ENCODE measurements at regions not wholly inside any gene's neighbourhood (a gene's known extent, or its start where the extent isn't known, plus 50 kb on each side); places are given as distances from the start of the nearest gene placed in this dataset.

DNA sequence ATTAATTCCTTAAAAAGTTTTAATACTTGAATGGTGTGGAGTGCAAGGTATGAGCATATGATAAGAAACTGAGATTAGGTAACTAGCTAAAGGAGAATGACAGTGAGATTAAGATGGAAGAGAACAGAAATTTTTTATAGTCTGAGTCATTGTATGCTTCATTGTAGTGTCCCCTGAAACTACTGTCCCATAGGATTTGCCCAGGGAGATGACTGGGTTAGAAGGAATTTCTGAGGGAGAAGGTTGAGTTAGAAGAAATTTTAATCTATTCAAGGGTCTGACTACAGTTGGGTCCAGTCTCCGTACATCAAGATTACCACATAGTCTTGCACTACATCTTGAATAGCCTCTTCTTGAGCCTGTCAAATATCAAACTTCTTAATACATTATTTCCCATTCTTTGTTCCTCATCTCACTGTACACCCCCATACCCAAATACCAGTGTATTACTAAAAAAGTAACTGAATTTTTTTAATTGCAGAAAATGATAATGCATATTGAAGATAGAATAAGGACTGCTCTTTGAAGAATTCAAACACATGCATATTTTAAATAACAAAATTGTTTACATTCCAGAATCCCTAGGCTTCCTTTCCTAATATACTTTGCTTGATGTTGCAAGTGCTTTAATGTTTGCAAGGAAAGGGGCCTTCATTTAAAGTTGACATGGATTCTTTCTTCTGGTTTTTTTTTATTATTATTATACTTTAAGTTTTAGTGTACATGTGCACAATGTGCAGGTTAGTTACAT is 314.3 kb upstream of the COL3A1 start:
- H3K4me1 ChIP-seq (ENCODE audit: control insufficient read depth, insufficient read depth, low read length) = no peaks in the 10 kb centered on the region
- no peaks in the 10 kb centered on the region for H3K9me3 ChIP-seq (ENCODE audit: control insufficient read depth, insufficient read depth, low read depth, low read length)
- no peak overlapping the region for H3K27ac ChIP-seq (ENCODE audit: extremely low read depth, low read depth, low read length)
- no peak overlapping the region for H3K4me3 ChIP-seq (ENCODE audit: low read depth, low read length)
- CTCF ChIA-PET = no interaction called here
- TF ChIP-seq ZNF239 (tag by site-specific recombination; IDR thresholded peaks at IDR 0.05) = no peak
- TF ChIP-seq ZNF768 (tag by site-specific recombination; IDR thresholded peaks at IDR 0.05) = no peak
- TF ChIP-seq, protein P1, sequence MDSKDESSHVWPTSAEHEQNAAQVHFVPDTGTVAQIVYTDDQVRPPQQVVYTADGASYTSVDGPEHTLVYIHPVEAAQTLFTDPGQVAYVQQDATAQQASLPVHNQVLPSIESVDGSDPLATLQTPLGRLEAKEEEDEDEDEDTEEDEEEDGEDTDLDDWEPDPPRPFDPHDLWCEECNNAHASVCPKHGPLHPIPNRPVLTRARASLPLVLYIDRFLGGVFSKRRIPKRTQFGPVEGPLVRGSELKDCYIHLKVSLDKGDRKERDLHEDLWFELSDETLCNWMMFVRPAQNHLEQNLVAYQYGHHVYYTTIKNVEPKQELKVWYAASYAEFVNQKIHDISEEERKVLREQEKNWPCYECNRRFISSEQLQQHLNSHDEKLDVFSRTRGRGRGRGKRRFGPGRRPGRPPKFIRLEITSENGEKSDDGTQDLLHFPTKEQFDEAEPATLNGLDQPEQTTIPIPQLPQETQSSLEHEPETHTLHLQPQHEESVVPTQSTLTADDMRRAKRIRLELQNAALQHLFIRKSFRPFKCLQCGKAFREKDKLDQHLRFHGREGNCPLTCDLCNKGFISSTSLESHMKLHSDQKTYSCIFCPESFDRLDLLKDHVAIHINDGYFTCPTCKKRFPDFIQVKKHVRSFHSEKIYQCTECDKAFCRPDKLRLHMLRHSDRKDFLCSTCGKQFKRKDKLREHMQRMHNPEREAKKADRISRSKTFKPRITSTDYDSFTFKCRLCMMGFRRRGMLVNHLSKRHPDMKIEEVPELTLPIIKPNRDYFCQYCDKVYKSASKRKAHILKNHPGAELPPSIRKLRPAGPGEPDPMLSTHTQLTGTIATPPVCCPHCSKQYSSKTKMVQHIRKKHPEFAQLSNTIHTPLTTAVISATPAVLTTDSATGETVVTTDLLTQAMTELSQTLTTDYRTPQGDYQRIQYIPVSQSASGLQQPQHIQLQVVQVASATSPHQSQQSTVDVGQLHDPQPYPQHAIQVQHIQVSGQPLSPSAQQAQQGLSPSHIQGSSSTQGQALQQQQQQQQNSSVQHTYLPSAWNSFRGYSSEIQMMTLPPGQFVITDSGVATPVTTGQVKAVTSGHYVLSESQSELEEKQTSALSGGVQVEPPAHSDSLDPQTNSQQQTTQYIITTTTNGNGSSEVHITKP (tag by site-specific recombination; IDR thresholded peaks at IDR 0.05) = no peak
- TF ChIP-seq, protein P2, sequence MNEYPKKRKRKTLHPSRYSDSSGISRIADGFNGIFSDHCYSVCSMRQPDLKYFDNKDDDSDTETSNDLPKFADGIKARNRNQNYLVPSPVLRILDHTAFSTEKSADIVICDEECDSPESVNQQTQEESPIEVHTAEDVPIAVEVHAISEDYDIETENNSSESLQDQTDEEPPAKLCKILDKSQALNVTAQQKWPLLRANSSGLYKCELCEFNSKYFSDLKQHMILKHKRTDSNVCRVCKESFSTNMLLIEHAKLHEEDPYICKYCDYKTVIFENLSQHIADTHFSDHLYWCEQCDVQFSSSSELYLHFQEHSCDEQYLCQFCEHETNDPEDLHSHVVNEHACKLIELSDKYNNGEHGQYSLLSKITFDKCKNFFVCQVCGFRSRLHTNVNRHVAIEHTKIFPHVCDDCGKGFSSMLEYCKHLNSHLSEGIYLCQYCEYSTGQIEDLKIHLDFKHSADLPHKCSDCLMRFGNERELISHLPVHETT (tag by site-specific recombination; IDR thresholded peaks at IDR 0.05) = no peak
- TF ChIP-seq ZNF404 (tag by site-specific recombination; IDR thresholded peaks at IDR 0.05) = no peak
- no peak for TF ChIP-seq ZXDB (tag by site-specific recombination; IDR thresholded peaks at IDR 0.05)
- no peak for TF ChIP-seq ZNF211 (tag by site-specific recombination; IDR thresholded peaks at IDR 0.05; ENCODE audit: low read depth)
- TF ChIP-seq KLF1 (tag by site-specific recombination; IDR thresholded peaks at IDR 0.05) = no peak
- TF ChIP-seq ZNF623 (tag by site-specific recombination; IDR thresholded peaks at IDR 0.05) = no peak
- TF ChIP-seq ZNF664 (tag by site-specific recombination; IDR thresholded peaks at IDR 0.05) = no peak
- no peak for TF ChIP-seq ZBTB8A (tag by site-specific recombination; IDR thresholded peaks at IDR 0.05)
- no peak for TF ChIP-seq ZNF654 (tag by site-specific recombination; IDR thresholded peaks at IDR 0.05; ENCODE audit: low read depth)
- TF ChIP-seq ZNF433 (tag by site-specific recombination; IDR thresholded peaks at IDR 0.05; ENCODE audit: low read depth) = no peak
- no peaks in the 10 kb centered on the region for H3K36me3 ChIP-seq (ENCODE audit: control insufficient read depth in 2 of 2, insufficient read depth in 1 of 2, low read length in 2 of 2)
- POLR2A ChIA-PET = no interaction called here

DNA sequence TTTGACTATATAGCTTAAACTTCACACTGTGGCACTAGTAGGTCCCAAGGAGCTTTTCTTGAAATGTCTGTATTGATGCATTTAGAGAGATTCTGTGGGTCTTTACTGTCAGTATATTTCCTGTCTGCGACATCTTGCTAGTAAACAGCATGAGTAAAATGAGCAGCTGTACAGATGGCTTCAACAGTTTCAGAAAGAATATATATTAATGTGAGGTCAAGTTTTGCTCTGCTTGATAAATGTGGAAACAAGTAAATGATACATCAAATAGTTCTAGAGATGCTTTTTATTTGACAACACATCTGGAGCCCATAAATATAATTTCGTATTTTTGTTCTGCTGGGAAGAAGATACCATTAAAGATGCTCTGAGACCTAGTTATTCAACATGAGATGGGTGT is 310.9 kb upstream of the COL3A1 start:
- ChIA-PET POLR2A (no interaction called here), CTCF (no interaction called here)
- Histone ChIP-seq H3K9me3 (ENCODE audit: control insufficient read depth, insufficient read depth, low read depth, low read length) (no peaks in the 10 kb centered on the region), H3K27ac (ENCODE audit: extremely low read depth, low read depth, low read length) (no peak overlapping the region), H3K4me3 (ENCODE audit: low read depth, low read length) (no peak overlapping the region), H3K36me3 (ENCODE audit: control insufficient read depth in 2 of 2, insufficient read depth in 1 of 2, low read length in 2 of 2) (no peaks in the 10 kb centered on the region), H3K4me1 (ENCODE audit: control insufficient read depth, insufficient read depth, low read length) (no peaks in the 10 kb centered on the region)
- no peak for TF ChIP-seq ZNF529 (tag by site-specific recombination; IDR thresholded peaks at IDR 0.05; ENCODE audit: insufficient replicate concordance)
- no peak for TF ChIP-seq ZXDB (tag by site-specific recombination; IDR thresholded peaks at IDR 0.05)
- TF ChIP-seq, protein P3, sequence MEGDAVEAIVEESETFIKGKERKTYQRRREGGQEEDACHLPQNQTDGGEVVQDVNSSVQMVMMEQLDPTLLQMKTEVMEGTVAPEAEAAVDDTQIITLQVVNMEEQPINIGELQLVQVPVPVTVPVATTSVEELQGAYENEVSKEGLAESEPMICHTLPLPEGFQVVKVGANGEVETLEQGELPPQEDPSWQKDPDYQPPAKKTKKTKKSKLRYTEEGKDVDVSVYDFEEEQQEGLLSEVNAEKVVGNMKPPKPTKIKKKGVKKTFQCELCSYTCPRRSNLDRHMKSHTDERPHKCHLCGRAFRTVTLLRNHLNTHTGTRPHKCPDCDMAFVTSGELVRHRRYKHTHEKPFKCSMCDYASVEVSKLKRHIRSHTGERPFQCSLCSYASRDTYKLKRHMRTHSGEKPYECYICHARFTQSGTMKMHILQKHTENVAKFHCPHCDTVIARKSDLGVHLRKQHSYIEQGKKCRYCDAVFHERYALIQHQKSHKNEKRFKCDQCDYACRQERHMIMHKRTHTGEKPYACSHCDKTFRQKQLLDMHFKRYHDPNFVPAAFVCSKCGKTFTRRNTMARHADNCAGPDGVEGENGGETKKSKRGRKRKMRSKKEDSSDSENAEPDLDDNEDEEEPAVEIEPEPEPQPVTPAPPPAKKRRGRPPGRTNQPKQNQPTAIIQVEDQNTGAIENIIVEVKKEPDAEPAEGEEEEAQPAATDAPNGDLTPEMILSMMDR (tag by site-specific recombination; IDR thresholded peaks at IDR 0.05) = no peak
- TF ChIP-seq ZNF670 (tag by site-specific recombination; IDR thresholded peaks at IDR 0.05; ENCODE audit: low read depth) = no peak
- TF ChIP-seq, protein P4, sequence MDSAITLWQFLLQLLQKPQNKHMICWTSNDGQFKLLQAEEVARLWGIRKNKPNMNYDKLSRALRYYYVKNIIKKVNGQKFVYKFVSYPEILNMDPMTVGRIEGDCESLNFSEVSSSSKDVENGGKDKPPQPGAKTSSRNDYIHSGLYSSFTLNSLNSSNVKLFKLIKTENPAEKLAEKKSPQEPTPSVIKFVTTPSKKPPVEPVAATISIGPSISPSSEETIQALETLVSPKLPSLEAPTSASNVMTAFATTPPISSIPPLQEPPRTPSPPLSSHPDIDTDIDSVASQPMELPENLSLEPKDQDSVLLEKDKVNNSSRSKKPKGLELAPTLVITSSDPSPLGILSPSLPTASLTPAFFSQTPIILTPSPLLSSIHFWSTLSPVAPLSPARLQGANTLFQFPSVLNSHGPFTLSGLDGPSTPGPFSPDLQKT (IDR thresholded peaks at IDR 0.05; ENCODE audit: borderline replicate concordance, low read depth, low read length) = no peak
- no peak for TF ChIP-seq ZNF585B (tag by site-specific recombination; IDR thresholded peaks at IDR 0.05)
- TF ChIP-seq ZNF394 (tag by site-specific recombination; IDR thresholded peaks at IDR 0.05; ENCODE audit: borderline replicate concordance) = no peak
- TF ChIP-seq ZSCAN30 (tag by site-specific recombination; IDR thresholded peaks at IDR 0.05) = no peak
- TF ChIP-seq, protein P5, sequence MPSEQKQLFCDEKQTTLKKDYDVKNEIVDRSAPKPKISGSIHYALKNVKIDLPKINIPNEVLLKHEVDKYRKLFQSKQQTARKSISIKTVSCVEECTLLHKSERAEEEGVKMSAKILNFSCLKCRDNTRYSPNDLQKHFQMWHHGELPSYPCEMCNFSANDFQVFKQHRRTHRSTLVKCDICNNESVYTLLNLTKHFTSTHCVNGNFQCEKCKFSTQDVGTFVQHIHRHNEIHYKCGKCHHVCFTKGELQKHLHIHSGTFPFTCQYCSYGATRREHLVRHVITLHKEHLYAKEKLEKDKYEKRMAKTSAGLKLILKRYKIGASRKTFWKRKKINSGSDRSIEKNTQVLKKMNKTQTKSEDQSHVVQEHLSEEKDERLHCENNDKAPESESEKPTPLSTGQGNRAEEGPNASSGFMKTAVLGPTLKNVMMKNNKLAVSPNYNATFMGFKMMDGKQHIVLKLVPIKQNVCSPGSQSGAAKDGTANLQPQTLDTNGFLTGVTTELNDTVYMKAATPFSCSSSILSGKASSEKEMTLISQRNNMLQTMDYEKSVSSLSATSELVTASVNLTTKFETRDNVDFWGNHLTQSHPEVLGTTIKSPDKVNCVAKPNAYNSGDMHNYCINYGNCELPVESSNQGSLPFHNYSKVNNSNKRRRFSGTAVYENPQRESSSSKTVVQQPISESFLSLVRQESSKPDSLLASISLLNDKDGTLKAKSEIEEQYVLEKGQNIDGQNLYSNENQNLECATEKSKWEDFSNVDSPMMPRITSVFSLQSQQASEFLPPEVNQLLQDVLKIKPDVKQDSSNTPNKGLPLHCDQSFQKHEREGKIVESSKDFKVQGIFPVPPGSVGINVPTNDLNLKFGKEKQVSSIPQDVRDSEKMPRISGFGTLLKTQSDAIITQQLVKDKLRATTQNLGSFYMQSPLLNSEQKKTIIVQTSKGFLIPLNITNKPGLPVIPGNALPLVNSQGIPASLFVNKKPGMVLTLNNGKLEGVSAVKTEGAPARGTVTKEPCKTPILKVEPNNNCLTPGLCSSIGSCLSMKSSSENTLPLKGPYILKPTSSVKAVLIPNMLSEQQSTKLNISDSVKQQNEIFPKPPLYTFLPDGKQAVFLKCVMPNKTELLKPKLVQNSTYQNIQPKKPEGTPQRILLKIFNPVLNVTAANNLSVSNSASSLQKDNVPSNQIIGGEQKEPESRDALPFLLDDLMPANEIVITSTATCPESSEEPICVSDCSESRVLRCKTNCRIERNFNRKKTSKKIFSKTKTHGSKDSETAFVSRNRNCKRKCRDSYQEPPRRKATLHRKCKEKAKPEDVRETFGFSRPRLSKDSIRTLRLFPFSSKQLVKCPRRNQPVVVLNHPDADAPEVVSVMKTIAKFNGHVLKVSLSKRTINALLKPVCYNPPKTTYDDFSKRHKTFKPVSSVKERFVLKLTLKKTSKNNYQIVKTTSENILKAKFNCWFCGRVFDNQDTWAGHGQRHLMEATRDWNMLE (tag by site-specific recombination; conservative IDR thresholded peaks at IDR 0.05; ENCODE audit: low read depth) = no peak
- TF ChIP-seq ZNF146 (tag by site-specific recombination; IDR thresholded peaks at IDR 0.05) = no peak
